Gastroesophageal sphincter (tissue), 4 donors: ENCODE measurements at regions not wholly inside any gene's neighbourhood (a gene's known extent, or its start where the extent isn't known, plus 50 kb on each side); places are given as distances from the start of the nearest gene placed in this dataset.
"Not testable (repeated sequence)": the region's sequence is repeated elsewhere in the genome, so short reads cannot be mapped to it uniquely, and the experiment has no call there.

Experiments used
- ATAC-seq: fragments of 150-250 bp; one replicate; pipeline ENCODE4 v1.9.1; 2016; ENCODE audit warnings: mild to moderate bottlenecking, moderate library complexity
- H3K27ac ChIP-seq, 4 donors: fragments of 200-600 bp; sonication (generic) in 3 of 4; 1 replicate in 3 of 4; 2 replicates in 1 of 4; pipeline ENCODE4 v1.5.1; 2016 to 2019
- H3K27me3 ChIP-seq: fragments of 200-600 bp; sonication (generic); one replicate; pipeline ENCODE4 v1.5.1; 2019
- H3K36me3 ChIP-seq, 2 donors: fragments of 200-600 bp; sonication (generic); one replicate each; pipeline ENCODE4 v1.5.1; 2019; ENCODE audit warnings: control low read depth in 1 of 2
- H3K4me1 ChIP-seq, 3 donors: fragments of 200-600 bp; sonication (generic); 1 replicate in 2 of 3; 2 replicates in 1 of 3; pipeline ENCODE4 v1.5.1; 2016 to 2019; ENCODE audit warnings: control low read depth in 2 of 3
- H3K4me3 ChIP-seq, 2 donors: fragments of 200-600 bp; sonication (generic); one replicate each; pipeline ENCODE4 v1.5.1; 2019; ENCODE audit warnings: mild to moderate bottlenecking in 1 of 2, moderate library complexity in 1 of 2
- H3K9me3 ChIP-seq, 3 donors: fragments of 200-600 bp; sonication (generic); one replicate each; pipeline ENCODE4 v1.5.1; 2017 to 2019; ENCODE audit warnings: control low read depth in 2 of 3
- EP300 ChIP-seq: sonication (generic); formaldehyde crosslinking; IDR thresholded peaks from one replicate; pipeline ENCODE4 v1.6.1; 2017; ENCODE audit warnings: antibody characterized with exemption, mild to moderate bottlenecking
- POLR2A ChIP-seq, 2 donors: fragments of 450-650 bp; IDR thresholded peaks; one replicate each; pipeline ENCODE4 v1.6.1; 2017; ENCODE audit warnings: antibody characterized with exemption in 2 of 2, mild to moderate bottlenecking in 2 of 2, moderate library complexity in 1 of 2
- POLR2AphosphoS5 ChIP-seq: sonication (generic); formaldehyde crosslinking; IDR thresholded peaks from one replicate; pipeline ENCODE4 v1.6.1; 2017; ENCODE audit warnings: antibody characterized with exemption
- WGBS, 2 donors: methylation state at CpG; one replicate each; pipeline ENCODE4 v1.1.5; 2018; ENCODE audit warnings: low coverage in 1 of 2; 5-methylcytosine and 5-hydroxymethylcytosine counted together
- TF ChIP-seq, protein P1 (sequence below), 4 experiments: fragments of 200-600 bp in 2 of 4; fragments of 450-650 bp in 2 of 4; sonication (generic) in 1 of 4; IDR thresholded peaks; one replicate each; pipeline ENCODE4 v1.5.1; 2017 to 2019; ENCODE audit warnings: antibody characterized with exemption in 4 of 4, mild to moderate bottlenecking in 2 of 4, moderate library complexity in 2 of 4

DNA sequence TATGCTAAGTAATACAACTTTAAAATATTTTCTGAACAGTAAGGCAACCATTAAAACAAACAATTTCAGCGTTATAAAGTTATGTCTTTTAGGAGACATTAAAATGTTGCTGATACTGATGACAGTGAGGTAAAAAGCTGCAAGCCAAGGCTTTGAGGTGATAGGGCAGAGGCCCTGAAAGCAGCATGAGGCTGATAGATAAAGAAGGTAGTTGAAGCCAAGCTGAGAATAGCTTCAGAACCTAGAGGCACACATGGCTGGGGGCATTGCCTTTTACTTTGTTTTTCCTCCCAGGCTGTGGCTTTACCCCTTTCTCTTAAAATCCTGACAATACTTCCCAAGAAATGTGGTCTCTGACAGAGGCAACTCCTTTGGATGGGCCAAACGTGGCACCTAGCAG lies 149.0 kb upstream of the WWC1 start:
- H3K27ac ChIP-seq = no peak overlapping the region
- no peaks in the 10 kb centered on the region for H3K27me3 ChIP-seq
- no peaks in the 10 kb centered on the region for H3K36me3 ChIP-seq
- H3K4me3 ChIP-seq = no peak overlapping the region
- WGBS, 2 donors = 70 to 71% methylated on average over 1 to 2 of the region's 2 CpGs
- H3K4me1 ChIP-seq = no peaks in the 10 kb centered on the region
- TF ChIP-seq, protein P1, sequence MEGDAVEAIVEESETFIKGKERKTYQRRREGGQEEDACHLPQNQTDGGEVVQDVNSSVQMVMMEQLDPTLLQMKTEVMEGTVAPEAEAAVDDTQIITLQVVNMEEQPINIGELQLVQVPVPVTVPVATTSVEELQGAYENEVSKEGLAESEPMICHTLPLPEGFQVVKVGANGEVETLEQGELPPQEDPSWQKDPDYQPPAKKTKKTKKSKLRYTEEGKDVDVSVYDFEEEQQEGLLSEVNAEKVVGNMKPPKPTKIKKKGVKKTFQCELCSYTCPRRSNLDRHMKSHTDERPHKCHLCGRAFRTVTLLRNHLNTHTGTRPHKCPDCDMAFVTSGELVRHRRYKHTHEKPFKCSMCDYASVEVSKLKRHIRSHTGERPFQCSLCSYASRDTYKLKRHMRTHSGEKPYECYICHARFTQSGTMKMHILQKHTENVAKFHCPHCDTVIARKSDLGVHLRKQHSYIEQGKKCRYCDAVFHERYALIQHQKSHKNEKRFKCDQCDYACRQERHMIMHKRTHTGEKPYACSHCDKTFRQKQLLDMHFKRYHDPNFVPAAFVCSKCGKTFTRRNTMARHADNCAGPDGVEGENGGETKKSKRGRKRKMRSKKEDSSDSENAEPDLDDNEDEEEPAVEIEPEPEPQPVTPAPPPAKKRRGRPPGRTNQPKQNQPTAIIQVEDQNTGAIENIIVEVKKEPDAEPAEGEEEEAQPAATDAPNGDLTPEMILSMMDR (IDR thresholded peaks at IDR 0.05) = no peak
- TF ChIP-seq EP300 (no peak), POLR2AphosphoS5 (no peak), POLR2A (IDR thresholded peaks at IDR 0.05) (no peak)
- no peaks in the 10 kb centered on the region for H3K9me3 ChIP-seq
- ATAC-seq = no peak

DNA sequence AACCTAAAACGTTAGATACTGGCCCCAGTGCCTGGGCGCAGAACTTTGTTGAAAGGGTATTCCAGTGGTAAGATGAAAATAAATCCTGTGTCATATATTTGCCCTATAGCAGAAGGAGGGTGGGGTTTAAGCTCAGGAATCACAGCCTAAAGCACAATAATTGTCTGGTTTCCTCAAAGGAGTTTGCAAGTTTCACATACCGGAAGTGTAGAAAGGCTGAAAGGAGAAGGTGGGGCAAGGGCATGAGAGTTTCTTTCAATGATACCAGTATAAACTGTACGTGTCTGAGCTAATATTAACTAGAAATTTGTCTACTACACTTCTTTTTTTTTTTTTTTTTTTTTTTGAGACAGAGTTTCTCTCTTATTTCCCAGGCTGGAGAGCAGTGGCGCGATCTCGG lies 147.9 kb upstream of the WWC1 start:
- H3K4me3 ChIP-seq, H3K4me1 ChIP-seq, ATAC-seq, H3K27ac ChIP-seq, H3K27me3 ChIP-seq, H3K9me3 ChIP-seq, H3K36me3 ChIP-seq: not testable (repeated sequence)
- 50 to 72% methylated on average over 3 to 4 of the region's 7 CpGs for WGBS, 2 donors

DNA sequence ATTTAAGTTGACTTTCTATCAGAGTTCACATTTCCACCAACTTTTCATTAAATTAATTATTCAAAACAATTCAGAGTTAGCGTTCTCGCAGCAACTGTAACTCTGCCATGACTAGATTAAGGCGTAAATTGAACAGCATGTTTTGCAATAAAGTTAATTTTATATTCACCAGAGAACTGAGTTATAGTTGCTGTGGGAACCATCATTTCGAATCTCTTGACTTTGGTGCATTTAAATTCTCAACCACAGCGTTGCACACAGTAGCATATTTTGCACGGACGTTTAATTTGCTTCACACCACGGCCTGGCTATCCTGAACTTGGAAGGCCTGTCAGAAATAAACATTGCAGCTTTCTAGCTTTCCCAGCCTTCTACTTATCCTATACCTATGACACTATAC lies 144.3 kb upstream of the WWC1 start:
- H3K36me3 ChIP-seq = no peaks in the 10 kb centered on the region
- WGBS, 2 donors = 58 to 81% methylated on average over 8 of the region's 8 CpGs
- H3K27me3 ChIP-seq = no peaks in the 10 kb centered on the region
- TF ChIP-seq, protein P1 (IDR thresholded peaks at IDR 0.05) = no peak
- TF ChIP-seq POLR2A (IDR thresholded peaks at IDR 0.05) = no peak
- TF ChIP-seq POLR2AphosphoS5 = no peak
- no peak for TF ChIP-seq EP300
- H3K4me3 ChIP-seq = no peak overlapping the region
- no peaks in the 10 kb centered on the region for H3K9me3 ChIP-seq
- H3K4me1 ChIP-seq = no peaks in the 10 kb centered on the region
- ATAC-seq = no peak
- H3K27ac ChIP-seq = no peak overlapping the region

DNA sequence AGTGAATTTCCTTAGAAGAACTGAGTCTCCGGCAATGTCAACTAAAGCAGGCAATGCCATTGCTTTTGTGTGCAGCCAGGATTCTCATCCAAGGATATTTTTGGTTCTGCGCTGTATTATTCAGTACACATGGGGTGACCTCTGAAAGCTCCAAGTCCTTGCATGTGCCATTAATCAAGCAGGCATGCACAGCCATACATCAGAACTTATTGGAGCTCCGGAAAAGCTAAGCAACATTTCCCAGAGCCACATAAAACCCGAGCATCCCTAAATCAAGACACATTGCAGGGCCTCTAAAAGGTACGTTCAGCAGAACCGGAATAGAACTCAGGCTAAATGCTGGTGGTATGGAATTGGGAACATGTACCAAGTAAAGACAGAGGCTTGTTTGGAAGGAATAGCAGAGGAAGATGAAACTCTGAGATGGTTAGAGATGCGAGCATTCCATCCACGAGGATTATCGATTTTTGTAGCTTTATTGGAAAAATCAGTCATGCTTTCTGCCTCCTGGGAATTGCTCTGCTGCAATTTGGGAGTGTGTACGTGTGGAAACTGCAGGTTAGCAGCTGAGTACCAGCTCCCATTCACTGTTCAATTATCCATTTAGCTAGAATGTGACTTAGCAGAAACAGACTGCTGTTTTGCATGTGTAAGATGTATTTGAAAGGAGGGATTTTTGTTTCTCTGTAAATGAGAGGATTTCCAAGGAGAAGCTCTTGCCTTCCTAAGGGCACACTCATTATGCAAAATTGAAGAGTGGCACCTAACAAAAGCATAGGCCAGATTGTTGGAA lies 143.7 kb upstream of the WWC1 start:
- Histone ChIP-seq H3K4me3 (no peak overlapping the region), H3K36me3 (no peaks in the 10 kb centered on the region), H3K9me3 (no peaks in the 10 kb centered on the region), H3K27me3 (no peaks in the 10 kb centered on the region), H3K27ac (no peak overlapping the region), H3K4me1 (no peaks in the 10 kb centered on the region)
- 50 to 62% methylated on average over 8 to 10 of the region's 10 CpGs for WGBS, 2 donors
- ATAC-seq = no peak
- TF ChIP-seq, protein P1 (IDR thresholded peaks at IDR 0.05) = no peak
- TF ChIP-seq POLR2AphosphoS5 = no peak
- TF ChIP-seq EP300 = no peak
- no peak for TF ChIP-seq POLR2A (IDR thresholded peaks at IDR 0.05)

DNA sequence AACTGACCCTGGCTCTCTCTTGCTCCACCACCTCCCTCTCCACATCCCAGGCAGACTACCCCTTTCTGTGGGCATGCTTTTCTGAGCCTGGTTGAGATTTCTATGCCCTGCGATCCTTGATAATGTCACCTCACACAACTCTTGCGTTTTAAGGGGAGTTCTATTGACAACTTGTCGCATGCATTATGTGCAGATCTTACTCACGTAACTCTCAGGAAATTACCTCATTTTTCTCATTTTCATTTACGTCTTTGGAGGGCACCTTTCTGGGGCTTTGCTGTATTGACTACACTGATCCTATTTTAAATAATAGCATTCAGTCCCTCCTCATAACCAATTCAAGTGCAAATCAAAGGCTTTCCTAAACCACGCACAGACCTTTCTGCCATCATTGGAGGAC lies 140.4 kb upstream of the WWC1 start:
- Histone ChIP-seq H3K36me3 (no peaks in the 10 kb centered on the region), H3K27me3 (no peaks in the 10 kb centered on the region), H3K9me3 (no peaks in the 10 kb centered on the region), H3K4me3 (no peak overlapping the region), H3K27ac (no peak overlapping the region), H3K4me1 (no peaks in the 10 kb centered on the region)
- no peak for TF ChIP-seq POLR2AphosphoS5
- TF ChIP-seq, protein P1 (IDR thresholded peaks at IDR 0.05) = no peak
- TF ChIP-seq EP300 = no peak
- TF ChIP-seq POLR2A (IDR thresholded peaks at IDR 0.05) = no peak
- 95 to 96% methylated on average over 6 of the region's 6 CpGs for WGBS, 2 donors
- ATAC-seq = no peak
